Neural cell (in vitro differentiated cells): ENCODE measurements at regions not wholly inside any gene's neighbourhood (a gene's known extent, or its start where the extent isn't known, plus 50 kb on each side); places are given as distances from the start of the nearest gene placed in this dataset.

Experiments used
- H2AFZ ChIP-seq: fragments of 200-600, 300-800 bp; sonication (generic), shearing (Covaris generic); 2 replicates; pipeline ENCODE4 v1.6.0; 2014; ENCODE audit warnings: low read depth, mild to moderate bottlenecking, antibody characterized with exemption, low read length, moderate library complexity
- H3F3A ChIP-seq: fragments of 200-600 bp; shearing (Covaris generic); 2 replicates; pipeline ENCODE4 v1.6.1; 2016; ENCODE audit warnings: mild to moderate bottlenecking, moderate library complexity, mixed read lengths, antibody characterized with exemption, low read length; ENCODE audit not compliant: insufficient read depth, poor library complexity, severe bottlenecking
- H3K27ac ChIP-seq: fragments of 200-600, 300-800 bp; sonication (generic), shearing (Covaris generic); 2 replicates; pipeline ENCODE4 v1.5.1; 2014; ENCODE audit warnings: mild to moderate bottlenecking, low read length, moderate library complexity
- H3K27me3 ChIP-seq: fragments of 300-800, 200-600 bp; sonication (generic), shearing (Covaris generic); 2 replicates; pipeline ENCODE4 v1.6.0; 2014; ENCODE audit warnings: mild to moderate bottlenecking, low read depth, low read length, moderate library complexity; ENCODE audit not compliant: insufficient read depth
- H3K36me3 ChIP-seq: fragments of 300-800, 200-600 bp; sonication (generic), shearing (Covaris generic); 2 replicates; pipeline ENCODE4 v1.5.1; 2014; ENCODE audit warnings: mild to moderate bottlenecking, antibody characterized with exemption, low read length, moderate library complexity; ENCODE audit not compliant: insufficient read depth
- H3K4me2 ChIP-seq: fragments of 300-800, 200-600 bp; sonication (generic), shearing (Covaris generic); 2 replicates; pipeline ENCODE4 v1.6.0; 2014; ENCODE audit warnings: mild to moderate bottlenecking, low read length
- H3K4me3 ChIP-seq: fragments of 300-800, 200-600 bp; sonication (generic), shearing (Covaris generic); 2 replicates; pipeline ENCODE4 v1.5.1; 2014; ENCODE audit warnings: mild to moderate bottlenecking, low read length, moderate library complexity
- H3K79me2 ChIP-seq: fragments of 200-600 bp; shearing (Covaris generic); replicated peaks from 2 replicates; pipeline ENCODE4 v1.6.0; 2014; ENCODE audit warnings: mild to moderate bottlenecking, low read length, moderate library complexity; ENCODE audit not compliant: insufficient read depth
- H3K9ac ChIP-seq: fragments of 300-800, 200-600 bp; sonication (generic), shearing (Covaris generic); 2 replicates; pipeline ENCODE4 v1.6.1; 2016; ENCODE audit warnings: mild to moderate bottlenecking, low read length, mixed read lengths
- H3K9me2 ChIP-seq: fragments of 200-600 bp; shearing (Covaris generic); 2 replicates; pipeline ENCODE4 v1.6.1; 2016; ENCODE audit warnings: mild to moderate bottlenecking, low read length, mixed read lengths; ENCODE audit not compliant: insufficient read depth
- H3K9me3 ChIP-seq: fragments of 200-600, 300-800 bp; sonication (generic), shearing (Covaris generic); 2 replicates; pipeline ENCODE4 v1.6.1; 2016; ENCODE audit warnings: mild to moderate bottlenecking, mixed run types, low read length, moderate library complexity, mixed read lengths
- H4K20me1 ChIP-seq: fragments of 200-600 bp; shearing (Covaris generic); 2 replicates; pipeline ENCODE4 v1.6.1; 2016; ENCODE audit warnings: mild to moderate bottlenecking, mixed run types; ENCODE audit not compliant: insufficient read depth
- EP300 ChIP-seq: fragments of 450-650 bp; conservative IDR thresholded peaks from 2 replicates; pipeline ENCODE4 v1.6.1; 2014; ENCODE audit warnings: antibody characterized with exemption, mild to moderate bottlenecking, moderate library complexity; ENCODE audit not compliant: poor library complexity, severe bottlenecking
- MXI1 ChIP-seq: fragments of 450-650 bp; conservative IDR thresholded peaks from 2 replicates; pipeline ENCODE4 v1.6.1; 2014; ENCODE audit warnings: antibody characterized with exemption, mild to moderate bottlenecking; ENCODE audit not compliant: poor library complexity, severe bottlenecking
- POLR2AphosphoS5 ChIP-seq: IDR thresholded peaks from 2 replicates; pipeline ENCODE4 v1.6.1; 2012
- RAD21 ChIP-seq: fragments of 450-650 bp; conservative IDR thresholded peaks from 2 replicates; pipeline ENCODE4 v1.6.1; 2014; ENCODE audit warnings: antibody characterized with exemption, mild to moderate bottlenecking, moderate library complexity
- TAF1 ChIP-seq: IDR thresholded peaks from 2 replicates; pipeline ENCODE4 v1.6.1; 2012; ENCODE audit warnings: low read depth
- TF ChIP-seq, protein P1 (sequence below): IDR thresholded peaks from 2 replicates; pipeline ENCODE4 v1.6.1; 2012; ENCODE audit warnings: borderline replicate concordance
- TF ChIP-seq, protein P2 (sequence below): fragments of 450-650 bp; IDR thresholded peaks from 2 replicates; pipeline ENCODE4 v1.5.1; 2014; ENCODE audit warnings: antibody characterized with exemption, mild to moderate bottlenecking, moderate library complexity; ENCODE audit not compliant: poor library complexity, severe bottlenecking

DNA sequence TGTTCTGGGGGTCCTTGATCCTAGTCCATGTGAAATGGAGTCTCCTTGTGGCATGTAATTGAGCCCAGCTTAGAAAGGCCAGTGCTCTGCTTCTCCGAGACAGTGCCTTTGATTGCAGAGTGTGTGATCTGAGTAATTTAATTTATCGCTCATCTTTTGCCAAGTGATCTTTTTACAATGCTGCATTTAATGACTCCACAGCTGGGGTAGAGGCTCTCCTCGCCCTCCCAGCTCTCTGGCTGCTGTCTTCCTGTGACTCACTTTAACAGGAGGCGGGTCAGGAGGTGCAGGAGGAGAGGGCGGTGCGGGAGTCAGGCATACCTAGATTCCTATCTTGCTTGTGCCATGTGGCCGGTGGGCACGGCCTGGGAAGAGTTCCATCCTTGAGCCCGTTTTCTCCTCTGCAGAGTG, 113.4 kb upstream of the FOXF1 start:
- Histone ChIP-seq H3K4me3 (no peak overlapping the region), H3K9ac (no peak overlapping the region), H3F3A (no peaks in the 10 kb centered on the region), H3K79me2 (no peaks in the 10 kb centered on the region), H3K4me2 (no peak overlapping the region), H2AFZ (no peak overlapping the region), H3K27me3 (no peaks in the 10 kb centered on the region), H3K9me2 (no peaks in the 10 kb centered on the region), H4K20me1 (no peaks in the 10 kb centered on the region), H3K36me3 (no peaks in the 10 kb centered on the region), H3K27ac (no peak overlapping the region), H3K9me3 (no peaks in the 10 kb centered on the region)
- TF ChIP-seq, protein P1, sequence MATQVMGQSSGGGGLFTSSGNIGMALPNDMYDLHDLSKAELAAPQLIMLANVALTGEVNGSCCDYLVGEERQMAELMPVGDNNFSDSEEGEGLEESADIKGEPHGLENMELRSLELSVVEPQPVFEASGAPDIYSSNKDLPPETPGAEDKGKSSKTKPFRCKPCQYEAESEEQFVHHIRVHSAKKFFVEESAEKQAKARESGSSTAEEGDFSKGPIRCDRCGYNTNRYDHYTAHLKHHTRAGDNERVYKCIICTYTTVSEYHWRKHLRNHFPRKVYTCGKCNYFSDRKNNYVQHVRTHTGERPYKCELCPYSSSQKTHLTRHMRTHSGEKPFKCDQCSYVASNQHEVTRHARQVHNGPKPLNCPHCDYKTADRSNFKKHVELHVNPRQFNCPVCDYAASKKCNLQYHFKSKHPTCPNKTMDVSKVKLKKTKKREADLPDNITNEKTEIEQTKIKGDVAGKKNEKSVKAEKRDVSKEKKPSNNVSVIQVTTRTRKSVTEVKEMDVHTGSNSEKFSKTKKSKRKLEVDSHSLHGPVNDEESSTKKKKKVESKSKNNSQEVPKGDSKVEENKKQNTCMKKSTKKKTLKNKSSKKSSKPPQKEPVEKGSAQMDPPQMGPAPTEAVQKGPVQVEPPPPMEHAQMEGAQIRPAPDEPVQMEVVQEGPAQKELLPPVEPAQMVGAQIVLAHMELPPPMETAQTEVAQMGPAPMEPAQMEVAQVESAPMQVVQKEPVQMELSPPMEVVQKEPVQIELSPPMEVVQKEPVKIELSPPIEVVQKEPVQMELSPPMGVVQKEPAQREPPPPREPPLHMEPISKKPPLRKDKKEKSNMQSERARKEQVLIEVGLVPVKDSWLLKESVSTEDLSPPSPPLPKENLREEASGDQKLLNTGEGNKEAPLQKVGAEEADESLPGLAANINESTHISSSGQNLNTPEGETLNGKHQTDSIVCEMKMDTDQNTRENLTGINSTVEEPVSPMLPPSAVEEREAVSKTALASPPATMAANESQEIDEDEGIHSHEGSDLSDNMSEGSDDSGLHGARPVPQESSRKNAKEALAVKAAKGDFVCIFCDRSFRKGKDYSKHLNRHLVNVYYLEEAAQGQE: no peak
- TF ChIP-seq POLR2AphosphoS5: no peak

- no peaks in the 10 kb centered on the region for H3F3A ChIP-seq
- no peak overlapping the region for H3K27ac ChIP-seq
- H3K9me3 ChIP-seq: no peaks in the 10 kb centered on the region
- H3K79me2 ChIP-seq: no peaks in the 10 kb centered on the region
- H3K4me3 ChIP-seq: no peak overlapping the region
- no peak overlapping the region for H2AFZ ChIP-seq
- no peaks in the 10 kb centered on the region for H3K27me3 ChIP-seq
- no peaks in the 10 kb centered on the region for H3K9me2 ChIP-seq
- H3K4me2 ChIP-seq: no peak overlapping the region
- no peaks in the 10 kb centered on the region for H3K36me3 ChIP-seq
- H3K9ac ChIP-seq: no peak overlapping the region
- H4K20me1 ChIP-seq: no peaks in the 10 kb centered on the region
- TF ChIP-seq, protein P1: no peak
- TF ChIP-seq TAF1 (no peak), EP300 (no peak), MXI1 (no peak), POLR2AphosphoS5 (no peak), RAD21 (no peak)
- TF ChIP-seq, protein P2, sequence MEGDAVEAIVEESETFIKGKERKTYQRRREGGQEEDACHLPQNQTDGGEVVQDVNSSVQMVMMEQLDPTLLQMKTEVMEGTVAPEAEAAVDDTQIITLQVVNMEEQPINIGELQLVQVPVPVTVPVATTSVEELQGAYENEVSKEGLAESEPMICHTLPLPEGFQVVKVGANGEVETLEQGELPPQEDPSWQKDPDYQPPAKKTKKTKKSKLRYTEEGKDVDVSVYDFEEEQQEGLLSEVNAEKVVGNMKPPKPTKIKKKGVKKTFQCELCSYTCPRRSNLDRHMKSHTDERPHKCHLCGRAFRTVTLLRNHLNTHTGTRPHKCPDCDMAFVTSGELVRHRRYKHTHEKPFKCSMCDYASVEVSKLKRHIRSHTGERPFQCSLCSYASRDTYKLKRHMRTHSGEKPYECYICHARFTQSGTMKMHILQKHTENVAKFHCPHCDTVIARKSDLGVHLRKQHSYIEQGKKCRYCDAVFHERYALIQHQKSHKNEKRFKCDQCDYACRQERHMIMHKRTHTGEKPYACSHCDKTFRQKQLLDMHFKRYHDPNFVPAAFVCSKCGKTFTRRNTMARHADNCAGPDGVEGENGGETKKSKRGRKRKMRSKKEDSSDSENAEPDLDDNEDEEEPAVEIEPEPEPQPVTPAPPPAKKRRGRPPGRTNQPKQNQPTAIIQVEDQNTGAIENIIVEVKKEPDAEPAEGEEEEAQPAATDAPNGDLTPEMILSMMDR: no peak
Measured at GRCh38 chr16:86398201-86398600, 112.1 kb upstream of the FOXF1 start.
